ENCODE measurements at regions not wholly inside any gene's neighbourhood (a gene's known extent, or its start where the extent isn't known, plus 50 kb on each side); places are given as distances from the start of the nearest gene placed in this dataset.

DNA sequence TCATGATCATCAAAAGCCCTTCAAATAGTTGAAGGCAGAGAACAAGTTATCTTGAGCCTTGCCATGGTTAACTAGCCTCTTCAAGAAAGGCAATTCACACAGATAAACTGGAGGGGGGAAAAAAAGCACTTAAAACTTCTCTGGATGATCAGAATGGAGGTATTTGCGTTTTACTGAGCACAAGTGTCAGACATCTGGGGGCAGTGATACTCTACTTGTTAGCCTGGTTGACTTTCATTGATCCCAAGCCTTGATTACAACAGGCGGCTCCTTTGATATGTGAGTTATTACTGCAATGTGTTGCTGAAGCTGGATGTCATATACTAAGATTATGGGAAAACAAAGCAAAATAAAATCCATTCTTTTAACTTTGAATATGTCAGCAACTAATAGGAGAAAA is 155.0 kb upstream of the HS3ST3A1 start:
- H3K4me3 ChIP-seq (ENCODE audit: low read depth, low read length): no peak overlapping the region
- TF ChIP-seq, protein P1, sequence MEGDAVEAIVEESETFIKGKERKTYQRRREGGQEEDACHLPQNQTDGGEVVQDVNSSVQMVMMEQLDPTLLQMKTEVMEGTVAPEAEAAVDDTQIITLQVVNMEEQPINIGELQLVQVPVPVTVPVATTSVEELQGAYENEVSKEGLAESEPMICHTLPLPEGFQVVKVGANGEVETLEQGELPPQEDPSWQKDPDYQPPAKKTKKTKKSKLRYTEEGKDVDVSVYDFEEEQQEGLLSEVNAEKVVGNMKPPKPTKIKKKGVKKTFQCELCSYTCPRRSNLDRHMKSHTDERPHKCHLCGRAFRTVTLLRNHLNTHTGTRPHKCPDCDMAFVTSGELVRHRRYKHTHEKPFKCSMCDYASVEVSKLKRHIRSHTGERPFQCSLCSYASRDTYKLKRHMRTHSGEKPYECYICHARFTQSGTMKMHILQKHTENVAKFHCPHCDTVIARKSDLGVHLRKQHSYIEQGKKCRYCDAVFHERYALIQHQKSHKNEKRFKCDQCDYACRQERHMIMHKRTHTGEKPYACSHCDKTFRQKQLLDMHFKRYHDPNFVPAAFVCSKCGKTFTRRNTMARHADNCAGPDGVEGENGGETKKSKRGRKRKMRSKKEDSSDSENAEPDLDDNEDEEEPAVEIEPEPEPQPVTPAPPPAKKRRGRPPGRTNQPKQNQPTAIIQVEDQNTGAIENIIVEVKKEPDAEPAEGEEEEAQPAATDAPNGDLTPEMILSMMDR (IDR thresholded peaks at IDR 0.05; ENCODE audit: low read depth, low read length, missing control alignments): no peak
- DNase-seq (ENCODE audit: low read depth): no peak

GRCh38 chr17:13757871-13758270 is 156.1 kb upstream of the HS3ST3A1 start:
- H3K4me3 ChIP-seq (ENCODE audit: low read depth, low read length): no peak overlapping the region
- TF ChIP-seq, protein P1 (IDR thresholded peaks at IDR 0.05; ENCODE audit: low read depth, low read length, missing control alignments): no peak
- no peak for DNase-seq (ENCODE audit: low read depth)

DNA sequence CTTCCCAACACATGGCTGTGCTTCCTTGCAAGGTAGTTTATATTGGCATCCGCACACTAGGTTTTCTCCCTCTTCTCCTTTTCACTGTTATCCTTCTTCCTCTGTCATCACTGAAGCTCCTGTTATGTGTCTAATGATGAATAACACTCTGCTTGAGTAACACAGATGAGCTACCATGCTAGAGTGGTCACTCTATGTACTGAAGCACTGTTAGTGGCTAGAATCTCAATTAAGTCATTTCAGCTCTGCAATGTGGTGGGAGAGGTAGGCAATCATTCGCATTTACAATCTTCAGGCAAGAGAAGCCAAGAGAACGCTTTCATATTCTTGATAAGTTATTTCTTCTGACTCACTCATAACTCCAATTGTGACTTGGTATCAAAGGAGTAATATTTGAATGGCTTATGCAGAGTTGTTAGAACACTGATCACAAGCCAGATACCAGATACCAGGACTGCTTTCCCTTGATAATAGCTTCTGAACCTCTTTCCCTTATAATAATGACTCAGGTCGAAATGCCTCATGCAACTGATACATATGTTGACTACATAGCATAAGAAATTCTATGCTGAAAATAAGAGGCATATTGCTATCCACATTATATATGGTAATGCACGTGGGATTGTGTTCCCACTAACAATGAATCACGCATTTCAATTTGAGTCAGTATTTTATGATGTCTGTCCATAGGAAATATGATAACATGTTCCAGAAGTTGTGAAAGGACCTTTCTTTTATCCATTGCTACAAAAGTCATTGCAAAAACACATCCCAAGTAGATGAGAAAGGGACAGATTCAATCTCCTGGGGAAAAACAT is 158.0 kb upstream of the HS3ST3A1 start:
- no peak for DNase-seq (ENCODE audit: low read depth)
- no peak overlapping the region for H3K4me3 ChIP-seq (ENCODE audit: low read depth, low read length)
- TF ChIP-seq, protein P1 (IDR thresholded peaks at IDR 0.05; ENCODE audit: low read depth, low read length, missing control alignments): no peak

GRCh38 chr17:13761038-13761603 is 159.4 kb upstream of the HS3ST3A1 start:
- TF ChIP-seq, protein P1 (IDR thresholded peaks at IDR 0.05; ENCODE audit: low read depth, low read length, missing control alignments): no peak
- H3K4me3 ChIP-seq (ENCODE audit: low read depth, low read length): no peak overlapping the region
- DNase-seq (ENCODE audit: low read depth): no peak

DNA sequence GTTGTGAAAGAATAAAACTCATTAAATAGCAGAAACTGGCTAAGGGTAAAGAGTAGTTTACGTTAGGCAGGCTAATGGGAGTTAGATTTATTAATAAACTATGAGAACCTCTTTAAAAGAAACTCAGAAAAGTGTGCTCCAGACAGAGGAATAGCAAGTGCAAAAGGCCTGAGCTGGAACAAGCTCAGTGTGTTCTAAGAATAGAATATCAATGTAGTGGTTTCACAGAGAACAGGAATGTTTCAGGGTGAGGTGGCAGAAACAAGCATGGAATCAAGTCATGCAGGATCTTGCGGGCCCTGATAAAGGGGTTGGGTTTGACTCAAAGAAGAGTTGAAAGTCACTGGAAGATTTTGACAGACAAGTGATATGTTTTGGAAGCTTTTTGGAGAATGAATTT is 164.0 kb upstream of the HS3ST3A1 start:
- no peak overlapping the region for H3K4me3 ChIP-seq (ENCODE audit: low read depth, low read length)
- no peak for DNase-seq (ENCODE audit: low read depth)
- TF ChIP-seq, protein P1 (IDR thresholded peaks at IDR 0.05; ENCODE audit: low read depth, low read length, missing control alignments): no peak

- no peak for DNase-seq (ENCODE audit: low read depth)
- no peak overlapping the region for H3K4me3 ChIP-seq (ENCODE audit: low read depth, low read length)
- TF ChIP-seq, protein P1 (IDR thresholded peaks at IDR 0.05; ENCODE audit: low read depth, low read length, missing control alignments): no peak
Measured at GRCh38 chr17:13770702-13771101, 169.0 kb upstream of the HS3ST3A1 start.
